ENCODE measurements at regions not wholly inside any gene's neighbourhood (a gene's known extent, or its start where the extent isn't known, plus 50 kb on each side); places are given as distances from the start of the nearest gene placed in this dataset.

DNA sequence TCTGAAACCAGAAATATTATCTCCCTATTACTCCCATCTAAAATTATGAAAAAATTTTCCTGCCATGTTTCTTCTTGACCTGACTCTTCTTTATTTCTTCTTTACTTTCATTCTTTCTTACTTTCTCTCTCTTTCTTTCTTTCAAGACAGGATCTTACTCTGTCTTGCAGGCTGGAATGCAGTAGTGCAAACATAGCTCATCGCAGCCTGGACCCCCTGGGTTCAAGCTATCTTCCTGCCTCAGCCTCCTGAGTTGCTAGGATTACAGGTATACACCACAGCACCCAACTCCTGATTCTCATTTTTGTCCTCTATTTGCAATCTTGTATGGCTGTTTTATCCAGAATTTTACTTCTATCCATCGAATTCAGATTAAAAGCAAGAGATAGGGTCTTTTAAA is 631.1 kb downstream of the TBC1D4 start:
- TF ChIP-seq, protein P1, sequence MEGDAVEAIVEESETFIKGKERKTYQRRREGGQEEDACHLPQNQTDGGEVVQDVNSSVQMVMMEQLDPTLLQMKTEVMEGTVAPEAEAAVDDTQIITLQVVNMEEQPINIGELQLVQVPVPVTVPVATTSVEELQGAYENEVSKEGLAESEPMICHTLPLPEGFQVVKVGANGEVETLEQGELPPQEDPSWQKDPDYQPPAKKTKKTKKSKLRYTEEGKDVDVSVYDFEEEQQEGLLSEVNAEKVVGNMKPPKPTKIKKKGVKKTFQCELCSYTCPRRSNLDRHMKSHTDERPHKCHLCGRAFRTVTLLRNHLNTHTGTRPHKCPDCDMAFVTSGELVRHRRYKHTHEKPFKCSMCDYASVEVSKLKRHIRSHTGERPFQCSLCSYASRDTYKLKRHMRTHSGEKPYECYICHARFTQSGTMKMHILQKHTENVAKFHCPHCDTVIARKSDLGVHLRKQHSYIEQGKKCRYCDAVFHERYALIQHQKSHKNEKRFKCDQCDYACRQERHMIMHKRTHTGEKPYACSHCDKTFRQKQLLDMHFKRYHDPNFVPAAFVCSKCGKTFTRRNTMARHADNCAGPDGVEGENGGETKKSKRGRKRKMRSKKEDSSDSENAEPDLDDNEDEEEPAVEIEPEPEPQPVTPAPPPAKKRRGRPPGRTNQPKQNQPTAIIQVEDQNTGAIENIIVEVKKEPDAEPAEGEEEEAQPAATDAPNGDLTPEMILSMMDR (optimal IDR thresholded peaks at IDR 0.05 in 1 of 3, IDR thresholded peaks at IDR 0.05 in 1 of 3, conservative IDR thresholded peaks at IDR 0.05 in 1 of 3; ENCODE audit: extremely low read depth in 1 of 3, insufficient read depth in 2 of 3, low read length in 3 of 3) = no peak
- no peak for TF ChIP-seq EZH2 (IDR thresholded peaks at IDR 0.05; ENCODE audit: low read length)
- H3K4me1 ChIP-seq (ENCODE audit: control insufficient read depth, extremely low read depth, insufficient read depth, low read length) = no peaks in the 10 kb centered on the region
- no peak overlapping the region for H3K4me2 ChIP-seq (ENCODE audit: control insufficient read depth, extremely low read depth, insufficient read depth, low read depth, low read length)

DNA sequence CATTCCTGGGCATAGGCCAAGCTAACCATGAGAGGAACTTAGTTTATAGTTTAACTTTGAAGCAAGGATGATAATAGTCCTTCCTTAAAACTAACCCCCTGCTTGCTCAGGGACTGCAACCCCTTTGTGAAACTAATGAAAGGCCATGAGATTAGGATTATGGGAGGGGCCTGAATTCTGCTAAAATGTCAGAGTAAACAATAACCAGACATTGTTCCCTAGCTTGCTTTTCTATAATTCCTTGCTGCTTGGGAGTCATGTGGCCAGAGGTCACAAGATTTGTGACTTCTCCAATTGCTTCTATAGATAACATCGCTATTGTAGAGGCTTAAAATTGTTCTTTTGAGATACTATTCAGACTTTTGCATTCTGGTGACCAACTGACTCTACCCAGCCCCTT is 634.0 kb downstream of the TBC1D4 start:
- TF ChIP-seq EZH2 (IDR thresholded peaks at IDR 0.05; ENCODE audit: low read length) = no peak
- TF ChIP-seq, protein P1 (optimal IDR thresholded peaks at IDR 0.05 in 1 of 3, IDR thresholded peaks at IDR 0.05 in 1 of 3, conservative IDR thresholded peaks at IDR 0.05 in 1 of 3; ENCODE audit: extremely low read depth in 1 of 3, insufficient read depth in 2 of 3, low read length in 3 of 3) = no peak
- no peak overlapping the region for H2AFZ ChIP-seq (ENCODE audit: control insufficient read depth, low read length)
- no peaks in the 10 kb centered on the region for H3K9me1 ChIP-seq (ENCODE audit: control insufficient read depth, extremely low read depth, insufficient read depth, low read length)
- H3K27me3 ChIP-seq (ENCODE audit: control insufficient read depth, extremely low read depth, insufficient read depth, low read length) = no peaks in the 10 kb centered on the region
- no peaks in the 10 kb centered on the region for H3K36me3 ChIP-seq (ENCODE audit: control insufficient read depth in 2 of 2, extremely low read depth in 1 of 2, insufficient read depth in 2 of 2, low read length in 2 of 2)
- FAIRE-seq (no peak), DNase-seq (ENCODE audit: low read depth, low spot score) (no peak)
- no peak overlapping the region for H3K27ac ChIP-seq (ENCODE audit: control insufficient read depth, insufficient read depth, low read length)
- no peak overlapping the region for H3K4me3 ChIP-seq (ENCODE audit: control insufficient read depth in 2 of 3, extremely low read depth in 1 of 3, insufficient read depth in 2 of 3, low read depth in 1 of 3, low read length in 3 of 3)
- dilution Hi-C loops (cut with MboI; ENCODE audit: extremely low pct_ligation_motif_present, low sequenced_read_pairs) = no loop called here
- no peak overlapping the region for H3K9ac ChIP-seq (ENCODE audit: control insufficient read depth, extremely low read depth, insufficient read depth, low read length)
- H3K9me3 ChIP-seq (ENCODE audit: control insufficient read depth, low read depth, low read length) = peaks cover 1% of the 10 kb centered on the region
- H3K4me2 ChIP-seq (ENCODE audit: control insufficient read depth, extremely low read depth, insufficient read depth, low read depth, low read length) = no peak overlapping the region
- H3K4me1 ChIP-seq (ENCODE audit: control insufficient read depth, extremely low read depth, insufficient read depth, low read length) = no peaks in the 10 kb centered on the region
- no peaks in the 10 kb centered on the region for H3K79me2 ChIP-seq (ENCODE audit: control insufficient read depth, insufficient read depth, low read length)
- H4K20me1 ChIP-seq (ENCODE audit: control insufficient read depth, extremely low read depth, insufficient read depth, low read length) = no peaks in the 10 kb centered on the region

More for the DNA sequence above, 631.1 kb downstream of the TBC1D4 start:
- peaks cover 1% of the 10 kb centered on the region for H3K9me3 ChIP-seq (ENCODE audit: control insufficient read depth, low read depth, low read length)
- H2AFZ ChIP-seq (ENCODE audit: control insufficient read depth, low read length) = no peak overlapping the region
- H3K27ac ChIP-seq (ENCODE audit: control insufficient read depth, insufficient read depth, low read length) = no peak overlapping the region
- H4K20me1 ChIP-seq (ENCODE audit: control insufficient read depth, extremely low read depth, insufficient read depth, low read length) = no peaks in the 10 kb centered on the region
- H3K27me3 ChIP-seq (ENCODE audit: control insufficient read depth, extremely low read depth, insufficient read depth, low read length) = no peaks in the 10 kb centered on the region
- H3K9me1 ChIP-seq (ENCODE audit: control insufficient read depth, extremely low read depth, insufficient read depth, low read length) = no peaks in the 10 kb centered on the region
- no peaks in the 10 kb centered on the region for H3K36me3 ChIP-seq (ENCODE audit: control insufficient read depth in 2 of 2, extremely low read depth in 1 of 2, insufficient read depth in 2 of 2, low read length in 2 of 2)
- H3K9ac ChIP-seq (ENCODE audit: control insufficient read depth, extremely low read depth, insufficient read depth, low read length) = no peak overlapping the region
- FAIRE-seq (no peak), DNase-seq (ENCODE audit: low read depth, low spot score) (no peak)
- H3K4me3 ChIP-seq (ENCODE audit: control insufficient read depth in 2 of 3, extremely low read depth in 1 of 3, insufficient read depth in 2 of 3, low read depth in 1 of 3, low read length in 3 of 3) = no peak overlapping the region
- dilution Hi-C loops (cut with MboI; ENCODE audit: extremely low pct_ligation_motif_present, low sequenced_read_pairs) = no loop called here
- H3K79me2 ChIP-seq (ENCODE audit: control insufficient read depth, insufficient read depth, low read length) = no peaks in the 10 kb centered on the region
